GM18505 (cell line): ENCODE measurements at regions not wholly inside any gene's neighbourhood (a gene's known extent, or its start where the extent isn't known, plus 50 kb on each side); places are given as distances from the start of the nearest gene placed in this dataset.
"Not testable (repeated sequence)": the region's sequence is repeated elsewhere in the genome, so short reads cannot be mapped to it uniquely, and the experiment has no call there.

Experiments
- ATAC-seq: cut with Tn5 transposase; IDR thresholded peaks from one replicate; pipeline ENCODE4 v1.9.1; 2021; ENCODE audit not compliant: unreplicated experiment
- POLR2A ChIP-seq: IDR thresholded peaks from 4 replicates; pipeline ENCODE4 v1.6.1; 2011; ENCODE audit warnings: borderline replicate concordance; ENCODE audit not compliant: insufficient read depth, insufficient read length; ENCODE audit errors: extremely low read depth

- TF ChIP-seq POLR2A, result no peak
- no peak for ATAC-seq
Measured at GRCh38 chr2:138421315-138421970, 80.1 kb upstream of the SPOPL start.

- TF ChIP-seq POLR2A, result no peak
- ATAC-seq, result no peak
Measured at GRCh38 chr2:138421971-138422335, 79.6 kb upstream of the SPOPL start.

- ATAC-seq, result no peak
- no peak for TF ChIP-seq POLR2A
Measured at GRCh38 chr2:138423198-138423597, 78.4 kb upstream of the SPOPL start.

- no peak for ATAC-seq
- TF ChIP-seq POLR2A, result no peak
Measured at GRCh38 chr2:138423745-138424144, 77.8 kb upstream of the SPOPL start.

GRCh38 chr2:138424436-138425140, 77.0 kb upstream of the SPOPL start:
- no peak for ATAC-seq
- TF ChIP-seq POLR2A, result no peak

GRCh38 chr2:138426116-138426515, 75.5 kb upstream of the SPOPL start:
- not testable (repeated sequence) for ATAC-seq

GRCh38 chr2:138428710-138429440, 72.7 kb upstream of the SPOPL start:
- TF ChIP-seq POLR2A, result no peak
- ATAC-seq, result no peak

GRCh38 chr2:138430181-138430580, 71.4 kb upstream of the SPOPL start:
- ATAC-seq, result no peak

GRCh38 chr2:138432971-138433370, 68.6 kb upstream of the SPOPL start:
- no peak for ATAC-seq
- TF ChIP-seq POLR2A, result no peak

More at GRCh38 chr2:138430181-138430580, 71.4 kb upstream of the SPOPL start:
- no peak for TF ChIP-seq POLR2A

GRCh38 chr2:138433995-138434951, 67.3 kb upstream of the SPOPL start:
- TF ChIP-seq POLR2A, result no peak
- no peak for ATAC-seq

GRCh38 chr2:138435701-138436100, 65.9 kb upstream of the SPOPL start:
- ATAC-seq, result no peak
- no peak for TF ChIP-seq POLR2A

GRCh38 chr2:138439733-138440132, 61.8 kb upstream of the SPOPL start:
- no peak for ATAC-seq
- TF ChIP-seq POLR2A, result no peak

GRCh38 chr2:138440759-138441158, 60.8 kb upstream of the SPOPL start:
- TF ChIP-seq POLR2A, result no peak
- no peak for ATAC-seq
